ENCODE measurements at regions not wholly inside any gene's neighbourhood (a gene's known extent, or its start where the extent isn't known, plus 50 kb on each side); places are given as distances from the start of the nearest gene placed in this dataset.

DNA sequence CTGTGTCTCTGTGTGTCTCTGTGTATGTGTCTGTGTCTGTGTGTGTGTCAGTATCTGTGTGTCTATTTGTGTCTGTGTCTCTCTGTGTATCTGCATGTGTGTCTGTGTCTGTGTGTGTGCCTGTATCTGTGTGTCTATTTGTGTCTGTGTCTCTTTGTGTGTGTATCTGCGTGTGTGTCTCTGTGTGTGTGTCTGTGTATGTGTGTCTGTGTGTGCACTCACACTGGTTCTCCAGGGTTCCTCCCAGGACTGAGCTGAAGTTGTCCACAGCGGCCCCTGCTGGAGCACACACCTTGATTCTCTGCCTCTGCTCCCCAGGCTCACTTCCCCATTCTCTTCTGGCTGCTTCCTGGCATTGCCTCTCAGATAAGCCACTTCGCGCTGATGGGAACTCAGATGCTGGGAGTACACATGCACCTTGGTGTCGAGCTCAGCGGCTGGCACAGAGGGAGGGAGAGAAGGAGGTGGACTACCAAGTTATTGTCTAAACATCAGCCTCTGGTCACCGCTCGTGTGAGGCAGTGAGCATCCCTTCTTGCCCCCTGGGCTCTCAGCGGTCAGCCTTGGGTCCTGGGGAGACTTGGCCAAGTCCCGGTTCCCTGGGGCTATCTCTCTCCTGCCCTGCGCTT lies 104.9 kb upstream of the NXT1 start:
- peaks cover 7% of the 10 kb centered on the region for H3K4me1 Mint-ChIP-seq
- H3K9me3 Mint-ChIP-seq = no peaks in the 10 kb centered on the region
- H3K9me2 ChIP-seq (ENCODE audit: insufficient read depth) = no peaks in the 10 kb centered on the region
- H3K27ac Mint-ChIP-seq = no peak overlapping the region
- ATAC-seq (peak; percentile 97), DNase-seq (ENCODE audit: low spot score) (peak; percentile 80)
- no peaks in the 10 kb centered on the region for H3K27me3 ChIP-seq (ENCODE audit: insufficient read depth)
- no peaks in the 10 kb centered on the region for H3K79me2 ChIP-seq (replicated peaks; ENCODE audit: insufficient read depth)
- no peak overlapping the region for H3K27ac ChIP-seq (ENCODE audit: low read depth)
- H4K20me1 ChIP-seq (replicated peaks; ENCODE audit: insufficient read depth) = no peaks in the 10 kb centered on the region
- H3K4me1 ChIP-seq (ENCODE audit: insufficient read depth) = no peaks in the 10 kb centered on the region
- no peaks in the 10 kb centered on the region for H3K27me3 Mint-ChIP-seq (ENCODE audit: insufficient read depth, low read depth, poor library complexity)
- H3K36me3 Mint-ChIP-seq (ENCODE audit: low read depth) = no peaks in the 10 kb centered on the region
- TF ChIP-seq, protein P1, sequence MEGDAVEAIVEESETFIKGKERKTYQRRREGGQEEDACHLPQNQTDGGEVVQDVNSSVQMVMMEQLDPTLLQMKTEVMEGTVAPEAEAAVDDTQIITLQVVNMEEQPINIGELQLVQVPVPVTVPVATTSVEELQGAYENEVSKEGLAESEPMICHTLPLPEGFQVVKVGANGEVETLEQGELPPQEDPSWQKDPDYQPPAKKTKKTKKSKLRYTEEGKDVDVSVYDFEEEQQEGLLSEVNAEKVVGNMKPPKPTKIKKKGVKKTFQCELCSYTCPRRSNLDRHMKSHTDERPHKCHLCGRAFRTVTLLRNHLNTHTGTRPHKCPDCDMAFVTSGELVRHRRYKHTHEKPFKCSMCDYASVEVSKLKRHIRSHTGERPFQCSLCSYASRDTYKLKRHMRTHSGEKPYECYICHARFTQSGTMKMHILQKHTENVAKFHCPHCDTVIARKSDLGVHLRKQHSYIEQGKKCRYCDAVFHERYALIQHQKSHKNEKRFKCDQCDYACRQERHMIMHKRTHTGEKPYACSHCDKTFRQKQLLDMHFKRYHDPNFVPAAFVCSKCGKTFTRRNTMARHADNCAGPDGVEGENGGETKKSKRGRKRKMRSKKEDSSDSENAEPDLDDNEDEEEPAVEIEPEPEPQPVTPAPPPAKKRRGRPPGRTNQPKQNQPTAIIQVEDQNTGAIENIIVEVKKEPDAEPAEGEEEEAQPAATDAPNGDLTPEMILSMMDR (conservative IDR thresholded peaks at IDR 0.05; ENCODE audit: low read depth in 2 of 2) = peak; percentile 64 to 73
- TF ChIP-seq EZH2phosphoT487 (IDR thresholded peaks at IDR 0.05; ENCODE audit: unreplicated experiment) (no peak), ZNF331 (CRISPR knock-in tag; IDR thresholded peaks at IDR 0.05; ENCODE audit: low read depth) (no peak), CREB1 (CRISPR knock-in tag; IDR thresholded peaks at IDR 0.05; ENCODE audit: low read depth) (no peak), EZH2 (IDR thresholded peaks at IDR 0.05; ENCODE audit: low read depth, unreplicated experiment) (no peak)
- TF ChIP-seq, protein P2, sequence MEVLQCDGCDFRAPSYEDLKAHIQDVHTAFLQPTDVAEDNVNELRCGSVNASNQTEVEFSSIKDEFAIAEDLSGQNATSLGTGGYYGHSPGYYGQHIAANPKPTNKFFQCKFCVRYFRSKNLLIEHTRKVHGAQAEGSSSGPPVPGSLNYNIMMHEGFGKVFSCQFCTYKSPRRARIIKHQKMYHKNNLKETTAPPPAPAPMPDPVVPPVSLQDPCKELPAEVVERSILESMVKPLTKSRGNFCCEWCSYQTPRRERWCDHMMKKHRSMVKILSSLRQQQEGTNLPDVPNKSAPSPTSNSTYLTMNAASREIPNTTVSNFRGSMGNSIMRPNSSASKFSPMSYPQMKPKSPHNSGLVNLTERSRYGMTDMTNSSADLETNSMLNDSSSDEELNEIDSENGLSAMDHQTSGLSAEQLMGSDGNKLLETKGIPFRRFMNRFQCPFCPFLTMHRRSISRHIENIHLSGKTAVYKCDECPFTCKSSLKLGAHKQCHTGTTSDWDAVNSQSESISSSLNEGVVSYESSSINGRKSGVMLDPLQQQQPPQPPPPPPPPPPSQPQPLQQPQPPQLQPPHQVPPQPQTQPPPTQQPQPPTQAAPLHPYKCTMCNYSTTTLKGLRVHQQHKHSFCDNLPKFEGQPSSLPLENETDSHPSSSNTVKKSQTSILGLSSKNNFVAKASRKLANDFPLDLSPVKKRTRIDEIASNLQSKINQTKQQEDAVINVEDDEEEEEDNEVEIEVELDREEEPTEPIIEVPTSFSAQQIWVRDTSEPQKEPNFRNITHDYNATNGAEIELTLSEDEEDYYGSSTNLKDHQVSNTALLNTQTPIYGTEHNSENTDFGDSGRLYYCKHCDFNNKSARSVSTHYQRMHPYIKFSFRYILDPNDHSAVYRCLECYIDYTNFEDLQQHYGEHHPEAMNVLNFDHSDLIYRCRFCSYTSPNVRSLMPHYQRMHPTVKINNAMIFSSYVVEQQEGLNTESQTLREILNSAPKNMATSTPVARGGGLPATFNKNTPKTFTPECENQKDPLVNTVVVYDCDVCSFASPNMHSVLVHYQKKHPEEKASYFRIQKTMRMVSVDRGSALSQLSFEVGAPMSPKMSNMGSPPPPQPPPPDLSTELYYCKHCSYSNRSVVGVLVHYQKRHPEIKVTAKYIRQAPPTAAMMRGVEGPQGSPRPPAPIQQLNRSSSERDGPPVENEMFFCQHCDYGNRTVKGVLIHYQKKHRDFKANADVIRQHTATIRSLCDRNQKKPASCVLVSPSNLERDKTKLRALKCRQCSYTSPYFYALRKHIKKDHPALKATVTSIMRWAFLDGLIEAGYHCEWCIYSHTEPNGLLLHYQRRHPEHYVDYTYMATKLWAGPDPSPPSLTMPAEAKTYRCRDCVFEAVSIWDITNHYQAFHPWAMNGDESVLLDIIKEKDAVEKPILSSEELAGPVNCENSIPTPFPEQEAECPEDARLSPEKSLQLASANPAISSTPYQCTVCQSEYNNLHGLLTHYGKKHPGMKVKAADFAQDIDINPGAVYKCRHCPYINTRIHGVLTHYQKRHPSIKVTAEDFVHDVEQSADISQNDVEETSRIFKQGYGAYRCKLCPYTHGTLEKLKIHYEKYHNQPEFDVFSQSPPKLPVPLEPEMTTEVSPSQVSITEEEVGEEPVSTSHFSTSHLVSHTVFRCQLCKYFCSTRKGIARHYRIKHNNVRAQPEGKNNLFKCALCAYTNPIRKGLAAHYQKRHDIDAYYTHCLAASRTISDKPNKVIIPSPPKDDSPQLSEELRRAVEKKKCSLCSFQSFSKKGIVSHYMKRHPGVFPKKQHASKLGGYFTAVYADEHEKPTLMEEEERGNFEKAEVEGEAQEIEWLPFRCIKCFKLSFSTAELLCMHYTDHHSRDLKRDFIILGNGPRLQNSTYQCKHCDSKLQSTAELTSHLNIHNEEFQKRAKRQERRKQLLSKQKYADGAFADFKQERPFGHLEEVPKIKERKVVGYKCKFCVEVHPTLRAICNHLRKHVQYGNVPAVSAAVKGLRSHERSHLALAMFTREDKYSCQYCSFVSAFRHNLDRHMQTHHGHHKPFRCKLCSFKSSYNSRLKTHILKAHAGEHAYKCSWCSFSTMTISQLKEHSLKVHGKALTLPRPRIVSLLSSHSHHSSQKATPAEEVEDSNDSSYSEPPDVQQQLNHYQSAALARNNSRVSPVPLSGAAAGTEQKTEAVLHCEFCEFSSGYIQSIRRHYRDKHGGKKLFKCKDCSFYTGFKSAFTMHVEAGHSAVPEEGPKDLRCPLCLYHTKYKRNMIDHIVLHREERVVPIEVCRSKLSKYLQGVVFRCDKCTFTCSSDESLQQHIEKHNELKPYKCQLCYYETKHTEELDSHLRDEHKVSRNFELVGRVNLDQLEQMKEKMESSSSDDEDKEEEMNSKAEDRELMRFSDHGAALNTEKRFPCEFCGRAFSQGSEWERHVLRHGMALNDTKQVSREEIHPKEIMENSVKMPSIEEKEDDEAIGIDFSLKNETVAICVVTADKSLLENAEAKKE (CRISPR knock-in tag; IDR thresholded peaks at IDR 0.05) = no peak
- H3K4me2 ChIP-seq = no peak overlapping the region
- H2AFZ ChIP-seq = peak overlapping the region; percentile 91
- no peaks in the 10 kb centered on the region for H3K36me3 ChIP-seq (ENCODE audit: insufficient read depth)
- H3K4me3 ChIP-seq = no peak overlapping the region
- no peaks in the 10 kb centered on the region for H3F3A ChIP-seq (replicated peaks; ENCODE audit: low read depth)
- no peak overlapping the region for H3K4me3 Mint-ChIP-seq
